Stomach (tissue), 8 donors: ENCODE measurements at regions not wholly inside any gene's neighbourhood (a gene's known extent, or its start where the extent isn't known, plus 50 kb on each side); places are given as distances from the start of the nearest gene placed in this dataset.
A peak's percentile ranks its signal among the peaks of the same experiment; 100 is the strongest.
"Not testable (repeated sequence)": the region's sequence is repeated elsewhere in the genome, so short reads cannot be mapped to it uniquely, and the experiment has no call there.

ENCODE experiments used
- DNase-seq, 2 donors: peaks; one replicate each; pipeline versions ENCODE4 v3.0.0 to v3.0.0-alpha.2; 2013 to 2019
- H3K27ac ChIP-seq, 5 donors: fragments of 200-600 bp in 4 of 5; sonication (generic) in 4 of 5; one replicate each; pipeline ENCODE4 v1.5.1; 2013 to 2019; ENCODE audit warnings: mild to moderate bottlenecking in 1 of 5, moderate library complexity in 1 of 5
- H3K27me3 ChIP-seq, 3 donors: fragments of 200-600 bp; sonication (generic); one replicate each; pipeline ENCODE4 v1.5.1; 2017 to 2019; ENCODE audit warnings: mixed run types in 1 of 3
- H3K36me3 ChIP-seq, 4 donors: fragments of 200-600 bp; sonication (generic); 1 replicate in 3 of 4; 2 replicates in 1 of 4; pipeline ENCODE4 v1.5.1; 2016 to 2019
- H3K4me1 ChIP-seq, 4 donors: fragments of 200-600 bp; sonication (generic); one replicate each; pipeline ENCODE4 v1.5.1; 2016 to 2019
- H3K4me3 ChIP-seq, 4 donors: fragments of 200-600 bp; sonication (generic) in 3 of 4; one replicate each; pipeline ENCODE4 v1.5.1; 2016 to 2019; ENCODE audit warnings: mild to moderate bottlenecking in 1 of 4
- H3K9me3 ChIP-seq, 4 donors: fragments of 200-600 bp; sonication (generic); one replicate each; pipeline ENCODE4 v1.5.1; 2016 to 2019
- EP300 ChIP-seq: sonication (generic); formaldehyde crosslinking; IDR thresholded peaks from one replicate; pipeline ENCODE4 v1.6.1; 2017; ENCODE audit warnings: antibody characterized with exemption
- POLR2A ChIP-seq, 4 donors: fragments of 450-650 bp; IDR thresholded peaks; one replicate each; pipeline ENCODE4 v1.6.1; 2016; ENCODE audit warnings: antibody characterized with exemption in 4 of 4, control low read depth in 2 of 4, mild to moderate bottlenecking in 1 of 4, moderate library complexity in 1 of 4
- POLR2AphosphoS5 ChIP-seq, 3 donors: sonication (generic); formaldehyde crosslinking; IDR thresholded peaks; one replicate each; pipeline ENCODE4 v1.6.1; 2016; ENCODE audit warnings: antibody characterized with exemption in 3 of 3
- WGBS, 5 donors: extraction: QIAGEN DNeasy Blood & Tissue Kit in 3 of 5; methylation state at CpG; one replicate each; pipeline versions ENCODE4 v1.1.5 to v1.1.7; 2013 to 2018; 5-methylcytosine and 5-hydroxymethylcytosine counted together
- intact Hi-C: fragments of 100-400 bp; cut with DNase I; formaldehyde crosslinking; loops from one replicate; pipeline ENCODE4 v1.15.1; 2023; ENCODE audit warnings: low total_unique reads
- TF ChIP-seq, protein P1 (sequence below), 7 experiments: fragments of 450-650 bp in 4 of 7; fragments of 200-600 bp in 3 of 7; sonication (generic) in 3 of 7; IDR thresholded peaks; one replicate each; pipeline ENCODE4 v1.5.1; 2016 to 2019; ENCODE audit warnings: antibody characterized with exemption in 7 of 7, control low read depth in 2 of 7, mild to moderate bottlenecking in 1 of 7
- donor health status: healthy with polysubstance abuse.
- donor health status: Bipolar disorder and iron deficiency.
- donor health status: healthy.

DNA sequence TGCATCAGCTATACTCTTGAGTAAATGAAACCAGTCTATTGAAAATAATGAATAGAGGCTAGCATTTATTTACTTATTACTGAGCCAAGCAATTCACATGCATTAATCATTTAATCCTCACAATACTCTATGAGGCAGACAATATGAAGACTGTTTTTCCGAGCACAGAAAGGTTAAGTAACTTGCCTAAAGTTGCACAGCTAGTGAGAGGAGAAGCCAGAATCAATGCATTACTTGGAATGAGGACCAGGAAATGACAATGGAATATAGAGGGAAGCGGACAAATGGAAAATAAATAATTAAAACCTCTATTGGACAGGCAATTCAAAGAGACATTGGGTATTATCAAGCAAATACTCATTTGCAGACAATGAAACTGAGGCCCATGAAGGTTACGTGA lies 207.6 kb upstream of the PRKCQ start:
- Histone ChIP-seq H3K4me3 (no peak overlapping the region), H3K27ac (no peak overlapping the region), H3K4me1 (peaks cover 0 to 13% (median 0%) of the 10 kb centered on the region in 4 donors), H3K27me3 (peaks cover 0 to 12% (median 0%) of the 10 kb centered on the region in 3 donors), H3K36me3 (no peaks in the 10 kb centered on the region), H3K9me3 (no peaks in the 10 kb centered on the region)
- TF ChIP-seq EP300: no peak
- TF ChIP-seq, protein P1, sequence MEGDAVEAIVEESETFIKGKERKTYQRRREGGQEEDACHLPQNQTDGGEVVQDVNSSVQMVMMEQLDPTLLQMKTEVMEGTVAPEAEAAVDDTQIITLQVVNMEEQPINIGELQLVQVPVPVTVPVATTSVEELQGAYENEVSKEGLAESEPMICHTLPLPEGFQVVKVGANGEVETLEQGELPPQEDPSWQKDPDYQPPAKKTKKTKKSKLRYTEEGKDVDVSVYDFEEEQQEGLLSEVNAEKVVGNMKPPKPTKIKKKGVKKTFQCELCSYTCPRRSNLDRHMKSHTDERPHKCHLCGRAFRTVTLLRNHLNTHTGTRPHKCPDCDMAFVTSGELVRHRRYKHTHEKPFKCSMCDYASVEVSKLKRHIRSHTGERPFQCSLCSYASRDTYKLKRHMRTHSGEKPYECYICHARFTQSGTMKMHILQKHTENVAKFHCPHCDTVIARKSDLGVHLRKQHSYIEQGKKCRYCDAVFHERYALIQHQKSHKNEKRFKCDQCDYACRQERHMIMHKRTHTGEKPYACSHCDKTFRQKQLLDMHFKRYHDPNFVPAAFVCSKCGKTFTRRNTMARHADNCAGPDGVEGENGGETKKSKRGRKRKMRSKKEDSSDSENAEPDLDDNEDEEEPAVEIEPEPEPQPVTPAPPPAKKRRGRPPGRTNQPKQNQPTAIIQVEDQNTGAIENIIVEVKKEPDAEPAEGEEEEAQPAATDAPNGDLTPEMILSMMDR (IDR thresholded peaks at IDR 0.05): no peak
- TF ChIP-seq POLR2A (IDR thresholded peaks at IDR 0.05): no peak
- no peak for TF ChIP-seq POLR2AphosphoS5 (IDR thresholded peaks at IDR 0.05)
- DNase-seq: no peak
- intact Hi-C loops: no loop called here
- WGBS, 5 donors: 86 to 92% (median 92%) methylated on average over 3 of the region's 3 CpGs

DNA sequence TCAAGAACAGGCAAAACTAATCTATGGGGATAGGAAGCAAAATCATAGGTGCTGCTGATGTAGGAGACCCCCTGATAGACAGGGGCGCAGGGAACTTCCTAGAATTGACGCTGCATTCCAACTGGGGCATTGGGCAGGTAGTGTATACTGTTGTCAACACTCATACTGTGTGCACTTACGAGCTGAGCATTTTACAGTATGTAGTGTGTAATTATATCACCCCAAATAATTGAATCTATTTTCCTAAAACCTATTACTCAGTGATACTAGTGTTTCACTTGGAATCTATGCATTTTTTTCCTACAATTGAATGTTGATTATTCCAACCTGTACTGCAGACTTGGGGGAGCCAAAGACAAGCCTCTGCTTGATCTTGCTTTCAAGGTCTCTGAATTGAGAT lies 207.0 kb upstream of the PRKCQ start:
- no peak overlapping the region for H3K27ac ChIP-seq
- DNase-seq: no peak
- H3K4me3 ChIP-seq: no peak overlapping the region
- H3K9me3 ChIP-seq: no peaks in the 10 kb centered on the region
- TF ChIP-seq, protein P1 (IDR thresholded peaks at IDR 0.05): no peak
- TF ChIP-seq POLR2A (IDR thresholded peaks at IDR 0.05) (no peak), EP300 (no peak), POLR2AphosphoS5 (IDR thresholded peaks at IDR 0.05) (no peak)
- H3K36me3 ChIP-seq: no peaks in the 10 kb centered on the region
- intact Hi-C loops: no loop called here
- peaks cover 0 to 9% (median 0%) of the 10 kb centered on the region in 3 donors for H3K27me3 ChIP-seq
- WGBS, 5 donors: 67 to 81% (median 69%) methylated on average over 3 of the region's 3 CpGs
- peaks cover 0 to 13% (median 0%) of the 10 kb centered on the region in 4 donors for H3K4me1 ChIP-seq

DNA sequence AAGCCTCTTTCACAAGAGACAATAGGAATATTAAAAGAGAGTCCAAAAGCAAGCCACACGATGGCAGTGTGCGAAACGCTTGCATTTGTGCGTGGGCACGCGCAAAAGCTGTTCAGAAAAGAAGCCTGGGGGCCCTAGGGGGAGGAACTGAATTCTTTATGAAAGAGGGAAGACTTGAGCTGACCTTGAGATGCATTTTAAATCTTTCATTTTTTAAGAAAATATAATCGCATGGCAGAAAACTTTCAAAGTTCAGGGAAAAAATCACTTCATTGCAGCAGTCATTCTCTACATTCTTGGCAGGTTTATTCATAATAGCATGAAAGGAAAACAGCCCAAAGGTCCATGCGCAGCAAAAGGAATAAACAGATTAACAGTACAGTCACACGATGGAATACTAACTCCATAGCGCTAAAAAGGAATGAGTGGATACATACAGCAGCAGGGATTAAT lies 206.5 kb upstream of the PRKCQ start:
- DNase-seq: peak in 1 of 2 donors; percentile 83
- 28 to 31% (median 29%) methylated on average over 10 of the region's 10 CpGs for WGBS, 5 donors
- intact Hi-C loops: no loop called here
- Histone ChIP-seq H3K4me1 (peaks cover 0 to 13% (median 0%) of the 10 kb centered on the region in 4 donors), H3K4me3 (no peak overlapping the region), H3K27ac (no peak overlapping the region), H3K36me3 (no peaks in the 10 kb centered on the region), H3K27me3 (peaks cover 0 to 9% (median 0%) of the 10 kb centered on the region in 3 donors), H3K9me3 (no peaks in the 10 kb centered on the region)
- TF ChIP-seq EP300 (no peak), POLR2A (IDR thresholded peaks at IDR 0.05) (no peak), POLR2AphosphoS5 (IDR thresholded peaks at IDR 0.05) (no peak)
- TF ChIP-seq, protein P1 (IDR thresholded peaks at IDR 0.05): no peak

DNA sequence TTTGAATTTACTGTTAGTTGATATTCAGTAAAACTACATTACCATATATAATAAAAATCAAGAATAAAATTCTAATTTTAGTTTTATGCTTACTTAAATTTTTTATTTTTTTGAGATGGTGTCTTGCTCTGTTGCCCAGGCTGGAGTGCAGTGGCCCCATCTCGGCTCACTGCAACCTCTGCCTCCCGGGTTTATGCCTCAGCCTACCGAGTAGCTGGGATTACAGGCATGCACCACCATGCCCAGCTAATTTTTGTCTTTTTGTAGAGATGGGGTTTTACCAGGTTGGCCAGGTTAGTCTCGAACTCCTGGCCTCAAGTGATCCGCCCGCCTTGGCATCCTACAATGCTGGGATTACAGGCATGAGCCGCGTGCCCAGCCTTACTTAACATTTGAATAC lies 204.4 kb upstream of the PRKCQ start:
- H3K27me3 ChIP-seq, H3K27ac ChIP-seq, H3K9me3 ChIP-seq, intact Hi-C loops, H3K4me3 ChIP-seq, DNase-seq, H3K36me3 ChIP-seq: not testable (repeated sequence)
- WGBS, 5 donors: 86 to 93% (median 92%) methylated on average over 8 of the region's 8 CpGs
- H3K4me1 ChIP-seq: peaks cover 0 to 13% (median 0%) of the 10 kb centered on the region in 4 donors

DNA sequence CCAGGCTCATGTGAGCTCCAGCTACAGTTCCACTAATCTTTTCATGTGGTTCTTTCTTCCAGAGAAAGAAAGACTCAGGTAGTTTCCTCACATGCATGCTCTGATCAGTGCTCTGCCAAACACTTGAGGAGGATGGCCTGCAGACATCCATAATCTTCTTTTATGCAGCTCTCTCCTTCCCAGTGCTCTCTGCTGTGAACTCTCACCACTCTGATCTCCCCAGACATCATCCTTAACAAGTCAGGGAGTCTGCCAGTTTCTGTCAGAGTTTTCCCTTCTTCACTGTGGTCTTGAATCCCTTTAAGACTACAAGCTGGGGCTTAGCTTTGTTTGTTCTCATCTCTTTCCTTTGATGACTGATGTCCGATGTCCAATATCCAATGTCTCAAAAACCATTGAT lies 203.4 kb upstream of the PRKCQ start:
- Histone ChIP-seq H3K9me3 (no peaks in the 10 kb centered on the region), H3K4me1 (peaks cover 0 to 13% (median 0%) of the 10 kb centered on the region in 4 donors)

More for the DNA sequence above, 203.4 kb upstream of the PRKCQ start:
- Histone ChIP-seq H3K27me3 (peaks cover 0 to 9% (median 0%) of the 10 kb centered on the region in 3 donors), H3K27ac (no peak overlapping the region), H3K36me3 (no peaks in the 10 kb centered on the region), H3K4me3 (no peak overlapping the region)
- TF ChIP-seq POLR2A (IDR thresholded peaks at IDR 0.05) (no peak), POLR2AphosphoS5 (IDR thresholded peaks at IDR 0.05) (no peak), EP300 (no peak)
- TF ChIP-seq, protein P1 (IDR thresholded peaks at IDR 0.05): no peak
- WGBS, 5 donors: 85 to 100% (median 93%) methylated on average over 1 of the region's 1 CpG
- no peak for DNase-seq
- intact Hi-C loops: no loop called here
